ENCODE measurements at regions not wholly inside any gene's neighbourhood (a gene's known extent, or its start where the extent isn't known, plus 50 kb on each side); places are given as distances from the start of the nearest gene placed in this dataset.

DNA sequence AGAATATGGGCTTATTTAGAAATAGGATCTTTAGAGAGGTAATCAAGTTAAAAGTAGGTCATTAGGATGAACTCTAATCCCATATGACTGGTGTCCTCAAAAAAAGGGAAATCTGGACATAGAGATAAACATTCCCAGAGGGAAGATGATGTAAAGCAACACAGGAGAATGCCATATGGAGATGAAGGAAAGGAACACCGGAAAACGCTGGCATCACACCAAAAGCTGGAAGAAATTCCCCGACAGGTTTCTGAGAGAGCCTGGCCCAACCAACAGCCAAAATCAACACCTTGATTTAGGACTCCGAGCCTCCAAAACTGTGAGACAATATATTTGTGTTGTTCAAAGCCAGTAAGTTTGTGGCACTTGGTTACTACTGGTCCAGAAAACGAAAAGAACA is 296.7 kb downstream of the DSEL start:
- no peak for DNase-seq

DNA sequence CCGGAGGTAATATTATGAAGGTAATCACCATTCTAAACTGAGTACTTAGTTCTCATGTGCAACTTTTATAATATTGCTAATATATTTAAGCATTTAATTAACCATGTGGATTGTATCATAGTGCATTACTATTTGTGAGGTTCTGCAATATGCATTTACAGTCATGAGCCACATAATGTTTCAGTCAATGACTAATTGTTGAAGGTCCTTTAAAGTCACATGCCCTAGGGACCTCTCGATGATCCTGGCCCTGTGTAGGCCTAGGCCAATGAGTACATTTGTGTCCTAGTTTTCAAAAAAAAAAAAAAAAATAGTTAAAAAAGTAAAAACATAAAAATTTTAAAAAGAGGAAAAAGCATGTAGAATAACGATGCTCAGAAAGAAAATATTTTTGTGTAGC is 298.0 kb downstream of the DSEL start:
- no peak for DNase-seq

GRCh38 chr18:67217551-67218166 is 298.9 kb downstream of the DSEL start:
- DNase-seq = peak; percentile 47

- no peak for DNase-seq
These were observed 299.7 kb downstream of the DSEL start for GRCh38 chr18:67216846-67217245.

DNA sequence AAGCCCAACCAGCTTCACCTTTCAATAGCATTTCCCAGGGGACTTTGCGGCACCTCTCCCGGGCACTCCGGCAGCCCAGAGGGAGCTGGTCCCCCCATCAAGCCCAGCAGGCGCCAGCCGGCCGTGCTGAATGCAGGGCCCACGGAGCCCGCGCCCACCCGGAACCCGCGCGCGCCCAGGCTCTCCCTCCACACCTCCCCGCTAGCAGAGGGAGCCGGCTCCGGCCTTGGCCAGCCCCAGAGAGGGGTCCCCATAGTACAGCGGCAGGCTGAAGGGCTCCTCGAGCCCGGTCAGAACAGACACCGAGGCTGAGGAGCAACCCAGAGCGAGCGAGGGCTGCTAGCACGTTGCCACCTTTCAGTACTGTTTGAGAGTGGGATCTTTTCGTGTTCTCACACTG is 300.8 kb downstream of the DSEL start:
- DNase-seq = no peak

DNA sequence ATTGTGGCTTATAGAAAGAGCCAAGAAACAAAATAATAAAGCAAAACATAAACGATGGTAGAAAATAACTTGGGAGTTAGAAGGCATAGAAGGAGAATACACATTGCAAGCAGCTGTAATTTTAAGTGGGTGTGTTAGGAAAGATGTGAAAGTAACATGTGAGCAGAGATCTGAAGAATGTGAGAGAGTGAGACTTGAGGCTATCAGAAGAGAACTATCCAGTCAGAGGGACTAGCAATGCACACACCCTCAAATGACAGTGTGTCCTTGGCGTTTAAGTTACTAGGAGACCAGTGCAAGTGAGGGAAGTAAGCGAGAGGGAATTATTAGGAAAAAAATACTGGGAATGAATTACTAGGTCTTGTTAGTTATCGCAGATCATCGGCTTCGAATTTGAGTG is 304.9 kb downstream of the DSEL start:
- DNase-seq = no peak

GRCh38 chr18:67200665-67201064 is 315.9 kb downstream of the DSEL start:
- no peak for DNase-seq

- DNase-seq = peak; percentile 1
These were observed 316.4 kb downstream of the DSEL start for GRCh38 chr18:67199993-67200617.

GRCh38 chr18:67194886-67195285 is 321.6 kb downstream of the DSEL start:
- DNase-seq = no peak

DNA sequence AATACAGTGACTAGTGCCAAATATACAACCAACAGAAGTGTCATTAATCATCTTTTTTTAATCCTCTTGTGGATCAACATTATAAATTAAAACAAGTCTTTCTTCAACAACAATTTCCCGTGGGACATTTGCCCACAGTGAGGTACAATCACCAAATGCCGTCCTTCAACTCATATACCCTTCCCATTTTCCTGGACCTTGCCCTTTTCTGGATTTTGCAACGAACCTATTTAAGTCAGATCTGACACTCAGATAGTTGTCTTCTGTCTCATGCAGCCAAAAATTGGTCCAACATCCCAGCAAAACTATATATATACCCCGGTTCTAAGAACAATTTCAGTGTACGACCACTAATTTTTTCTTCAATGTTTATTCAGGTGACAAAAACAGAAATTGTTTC is 324.0 kb downstream of the DSEL start:
- DNase-seq = no peak

DNA sequence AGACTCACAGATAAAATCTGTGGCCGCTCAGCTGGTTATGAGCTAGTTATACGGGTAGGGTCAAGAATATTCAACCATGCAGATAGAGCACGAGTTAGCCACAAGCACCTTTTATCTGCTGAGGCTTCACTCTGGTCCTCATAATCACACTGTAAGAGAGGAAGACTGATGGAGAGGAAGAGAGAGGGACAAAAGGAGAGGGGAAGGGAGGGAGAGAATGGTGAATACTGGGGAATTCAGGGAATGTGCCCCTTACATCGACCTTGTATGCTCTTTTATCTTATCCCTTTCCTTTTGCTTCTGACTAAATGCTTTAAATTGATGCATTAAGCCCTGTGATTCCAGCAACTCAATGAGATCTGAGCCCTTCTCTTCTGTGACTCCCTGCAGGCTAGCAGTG is 333.1 kb downstream of the DSEL start:
- no peak for DNase-seq

DNA sequence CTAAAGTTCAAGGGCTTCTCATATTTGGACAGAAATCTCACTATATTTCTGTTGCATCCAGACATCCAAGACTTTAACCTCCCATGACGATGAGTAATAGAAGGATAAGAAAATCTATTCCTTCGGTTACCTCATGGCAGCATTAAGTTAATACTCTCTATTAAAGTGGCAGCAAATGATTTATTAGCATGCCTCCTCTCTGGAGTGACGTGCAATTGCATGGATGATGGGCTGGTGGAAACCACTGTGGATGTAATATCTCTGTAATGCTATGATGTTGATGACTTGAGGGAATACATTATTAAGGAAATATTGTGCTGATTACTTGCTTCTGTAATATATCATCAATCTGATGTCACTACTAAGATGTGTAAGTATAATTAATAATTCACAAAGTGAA is 336.8 kb downstream of the DSEL start:
- no peak for DNase-seq

GRCh38 chr18:67159662-67160061 is 356.9 kb downstream of the DSEL start:
- no peak for DNase-seq

GRCh38 chr18:67154979-67155378 is 361.5 kb downstream of the DSEL start:
- DNase-seq = no peak

DNA sequence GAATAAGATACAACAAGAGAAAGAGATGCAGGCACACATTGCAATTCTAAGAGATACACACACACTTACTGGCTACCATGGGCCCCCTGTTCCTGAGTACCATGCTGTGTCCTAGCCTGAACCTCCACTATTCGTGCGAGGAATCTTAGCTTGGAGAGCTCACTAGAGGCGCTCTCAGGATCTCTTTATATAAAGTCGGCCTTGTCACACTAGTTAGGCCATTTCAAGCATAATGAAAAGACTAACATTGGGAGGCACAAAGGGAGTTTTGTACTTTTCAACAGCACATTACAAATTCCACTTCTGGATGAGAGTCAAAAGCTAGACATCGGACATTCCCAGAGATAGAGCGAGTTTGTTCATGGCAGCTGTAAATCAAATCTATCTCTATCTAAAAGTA is 365.2 kb downstream of the DSEL start:
- no peak for DNase-seq

DNA sequence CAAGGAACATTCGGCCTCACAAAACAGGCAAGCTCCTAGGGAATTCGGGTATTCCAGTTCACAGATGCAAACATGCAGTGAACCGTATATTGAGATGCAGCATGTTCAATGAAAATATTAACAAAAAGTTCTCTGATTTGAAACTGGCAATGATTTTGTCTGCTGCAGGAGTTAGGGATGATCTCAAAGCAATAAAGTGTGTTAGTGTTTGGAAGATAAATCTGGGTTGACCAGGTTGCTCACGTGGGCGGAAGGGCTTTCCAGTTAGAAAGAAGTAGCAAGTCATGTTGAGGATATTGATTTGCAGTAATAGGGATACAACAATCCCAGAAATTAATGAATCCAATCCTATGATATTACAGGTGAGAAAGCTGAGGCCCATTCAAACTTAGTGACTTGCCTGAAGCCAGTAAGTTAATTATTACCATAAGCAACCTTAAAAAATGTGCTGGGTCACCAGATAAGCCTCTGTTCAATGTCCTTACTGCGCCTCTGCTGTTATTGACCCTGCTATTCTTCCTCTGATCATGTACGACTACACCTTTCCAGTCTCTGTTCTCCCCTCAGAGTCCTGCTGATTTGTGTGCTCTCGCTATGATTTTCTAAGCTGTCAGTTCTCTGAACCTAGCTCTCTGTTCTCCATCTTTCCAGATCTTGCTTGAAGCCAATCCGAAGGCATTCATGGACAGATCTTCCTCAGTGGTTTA is 370.8 kb downstream of the DSEL start:
- no peak for DNase-seq

- DNase-seq = no peak
These were observed 372.2 kb downstream of the DSEL start for GRCh38 chr18:67144329-67144728.

DNA sequence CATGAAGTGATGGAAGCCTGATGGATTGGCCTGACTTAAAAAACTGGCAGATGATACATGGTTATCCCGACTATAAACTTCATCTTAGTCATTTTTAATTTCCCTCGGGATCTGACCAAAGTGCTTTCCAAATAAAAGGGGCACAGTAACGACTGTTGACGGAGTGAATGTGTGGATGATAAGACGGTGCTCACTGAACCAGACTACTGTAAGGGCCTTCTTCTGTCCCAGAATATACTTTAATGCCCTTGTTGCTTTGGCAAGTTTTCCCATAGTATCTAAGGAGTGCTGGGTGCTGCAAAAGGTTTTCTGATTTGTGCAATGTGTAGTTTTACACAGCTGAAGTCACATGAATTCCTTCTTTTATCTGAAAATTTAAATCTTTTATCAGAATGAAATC is 373.5 kb downstream of the DSEL start:
- no peak for DNase-seq

- DNase-seq = no peak
These were observed 373.9 kb downstream of the DSEL start for GRCh38 chr18:67142604-67143003.

DNA sequence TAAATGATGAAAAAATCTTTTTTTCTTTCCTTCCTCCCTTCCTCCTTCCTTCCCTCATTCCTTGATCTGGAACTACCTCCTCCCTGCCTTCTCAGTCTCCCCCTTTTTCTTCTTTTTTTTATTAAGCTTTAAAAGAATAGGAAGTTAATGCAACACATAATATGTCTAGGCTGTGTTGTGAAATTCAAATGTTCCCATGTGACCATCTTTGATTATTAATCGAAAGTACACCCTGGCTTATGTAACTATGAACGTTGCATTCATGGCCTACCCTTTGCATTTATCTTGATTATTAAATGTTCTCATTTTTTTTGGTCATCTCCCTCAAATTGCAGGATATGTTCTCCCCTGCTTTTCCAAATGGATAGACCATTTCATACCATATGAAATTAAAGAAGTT is 376.0 kb downstream of the DSEL start:
- no peak for DNase-seq

DNA sequence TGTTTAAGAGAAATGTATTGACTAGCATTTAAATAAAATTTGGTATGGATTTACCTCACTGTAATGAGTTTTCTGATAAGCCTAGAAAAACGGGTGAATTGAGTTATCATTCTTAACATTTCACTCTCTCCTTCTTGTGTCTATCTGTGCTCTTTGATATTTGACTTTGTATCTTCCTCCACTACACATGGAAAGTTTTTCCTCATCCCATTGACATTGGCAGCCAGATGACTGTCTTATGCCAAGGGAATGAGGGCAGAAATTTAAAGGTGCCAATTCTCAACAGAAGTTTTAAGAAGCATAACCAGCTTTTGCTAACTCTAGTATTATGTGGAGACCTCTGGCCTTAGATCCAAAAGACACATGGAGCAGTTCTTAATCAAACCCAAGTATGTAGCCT is 376.6 kb downstream of the DSEL start:
- no peak for DNase-seq

DNA sequence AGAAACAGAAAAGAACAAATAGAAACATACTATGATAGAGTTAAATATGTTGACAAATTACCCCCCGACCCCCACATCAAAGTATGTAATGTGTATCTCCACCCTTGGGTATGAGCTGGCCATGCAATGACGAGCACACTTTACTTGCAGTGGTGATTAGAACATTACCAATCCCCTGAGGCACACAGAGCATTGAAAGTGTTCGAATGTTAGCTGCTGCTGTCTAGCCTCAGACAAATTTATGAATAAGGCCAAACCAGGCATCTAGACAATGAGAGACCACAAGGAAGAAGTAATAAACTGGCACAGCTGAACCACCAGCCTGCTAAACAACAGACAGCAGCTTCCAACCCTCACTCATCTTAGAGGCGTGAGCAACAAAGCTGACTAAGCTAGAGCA is 380.5 kb downstream of the DSEL start:
- no peak for DNase-seq

- no peak for DNase-seq
These were observed 381.6 kb downstream of the DSEL start for GRCh38 chr18:67134911-67135310.

GRCh38 chr18:67133669-67134068 is 382.9 kb downstream of the DSEL start:
- DNase-seq = no peak

- DNase-seq = no peak
These were observed 383.6 kb downstream of the DSEL start for GRCh38 chr18:67132919-67133318.
